ENCODE measurements at regions not wholly inside any gene's neighbourhood (a gene's known extent, or its start where the extent isn't known, plus 50 kb on each side); places are given as distances from the start of the nearest gene placed in this dataset.

- Histone ChIP-seq H3K27ac (no peak overlapping the region), H3K36me3 (replicated peaks) (no peaks in the 10 kb centered on the region), H3K27me3 (replicated peaks) (no peaks in the 10 kb centered on the region), H3K4me3 (ENCODE audit: low read depth, low read length) (no peak overlapping the region)
- in situ Hi-C loops (cut with HindIII; ENCODE audit: low pct_ligation_motif_present, low sequenced_read_pairs): no loop called here
- DNase-seq: no peak
- no peak for TF ChIP-seq CTCF (IDR thresholded peaks at IDR 0.05; ENCODE audit: low read depth, low read length, missing control alignments)
Measured at GRCh38 chrX:25219480-25219879, 203.7 kb upstream of the ARX start.

DNA sequence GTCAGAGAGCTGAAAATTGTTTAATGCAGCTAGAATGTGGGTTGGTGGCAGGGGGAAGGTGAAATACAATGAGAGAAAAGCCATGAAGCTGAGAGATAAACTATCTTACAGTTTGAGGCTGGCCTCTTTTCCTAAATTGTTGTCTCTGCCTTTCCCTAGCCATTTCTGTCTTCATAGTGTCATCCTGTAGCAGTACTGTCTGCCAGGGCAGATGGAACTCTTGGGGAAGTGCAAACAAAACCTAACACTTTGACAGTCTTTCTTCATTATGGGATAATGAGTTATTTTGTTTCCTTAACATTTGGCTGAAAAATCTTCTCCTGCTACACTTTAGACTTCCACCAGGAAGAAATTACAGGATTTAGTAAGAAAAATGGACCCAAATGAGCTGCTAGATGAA, 197.8 kb upstream of the ARX start:
- no peak overlapping the region for H3K27ac ChIP-seq
- no peak for TF ChIP-seq CTCF (IDR thresholded peaks at IDR 0.05; ENCODE audit: low read depth, low read length, missing control alignments)
- no peak overlapping the region for H3K4me3 ChIP-seq (ENCODE audit: low read depth, low read length)
- H3K27me3 ChIP-seq (replicated peaks): no peaks in the 10 kb centered on the region
- in situ Hi-C loops (cut with HindIII; ENCODE audit: low pct_ligation_motif_present, low sequenced_read_pairs): no loop called here
- no peak for DNase-seq
- H3K36me3 ChIP-seq (replicated peaks): no peaks in the 10 kb centered on the region

DNA sequence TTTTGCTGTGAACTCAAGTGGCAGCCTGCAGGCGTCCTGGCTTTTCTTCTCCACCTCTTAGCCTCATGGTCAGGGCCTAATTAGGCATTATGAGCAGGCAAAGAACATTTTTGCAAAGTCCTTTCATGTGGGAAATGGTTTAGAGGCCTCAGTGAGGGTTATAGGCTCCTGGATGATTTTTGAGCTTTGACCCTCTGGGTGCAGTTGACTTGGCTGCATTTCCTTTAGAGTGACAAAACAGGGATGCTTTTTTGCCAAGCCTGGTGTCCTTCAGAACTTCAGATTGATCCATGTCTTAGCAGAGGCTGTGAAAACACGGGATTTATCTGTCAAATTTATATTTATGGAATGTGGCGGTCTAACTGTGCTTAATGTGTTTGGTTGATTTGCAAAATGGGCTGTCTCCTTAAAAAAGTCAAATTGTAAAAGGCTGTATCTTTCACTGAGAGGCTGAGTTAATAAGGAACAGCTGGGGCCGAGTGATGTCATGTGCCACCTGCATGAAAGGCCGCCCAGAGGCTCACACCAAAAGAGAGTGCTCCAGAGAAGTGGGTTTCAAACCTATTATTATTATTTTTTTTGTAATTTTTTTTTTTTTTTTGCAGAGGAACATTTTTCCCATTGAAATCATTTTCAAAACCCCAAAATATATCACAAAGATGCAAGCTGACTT, 192.2 kb upstream of the ARX start:
- in situ Hi-C loops (cut with HindIII; ENCODE audit: low pct_ligation_motif_present, low sequenced_read_pairs): no loop called here
- H3K36me3 ChIP-seq (replicated peaks): no peaks in the 10 kb centered on the region
- H3K4me3 ChIP-seq (ENCODE audit: low read depth, low read length): no peak overlapping the region
- no peak overlapping the region for H3K27ac ChIP-seq
- TF ChIP-seq CTCF (IDR thresholded peaks at IDR 0.05; ENCODE audit: low read depth, low read length, missing control alignments): no peak
- no peak for DNase-seq
- no peaks in the 10 kb centered on the region for H3K27me3 ChIP-seq (replicated peaks)

GRCh38 chrX:25206778-25207177, 191.0 kb upstream of the ARX start:
- Histone ChIP-seq H3K27ac (no peak overlapping the region), H3K36me3 (replicated peaks) (no peaks in the 10 kb centered on the region), H3K27me3 (replicated peaks) (no peaks in the 10 kb centered on the region), H3K4me3 (ENCODE audit: low read depth, low read length) (no peak overlapping the region)
- in situ Hi-C loops (cut with HindIII; ENCODE audit: low pct_ligation_motif_present, low sequenced_read_pairs): no loop called here
- TF ChIP-seq CTCF (IDR thresholded peaks at IDR 0.05; ENCODE audit: low read depth, low read length, missing control alignments): no peak
- DNase-seq: no peak

- in situ Hi-C loops (cut with HindIII; ENCODE audit: low pct_ligation_motif_present, low sequenced_read_pairs): no loop called here
- H3K27me3 ChIP-seq (replicated peaks): no peaks in the 10 kb centered on the region
- DNase-seq: no peak
- no peak overlapping the region for H3K27ac ChIP-seq
- TF ChIP-seq CTCF (IDR thresholded peaks at IDR 0.05; ENCODE audit: low read depth, low read length, missing control alignments): no peak
- H3K4me3 ChIP-seq (ENCODE audit: low read depth, low read length): no peak overlapping the region
- no peaks in the 10 kb centered on the region for H3K36me3 ChIP-seq (replicated peaks)
Measured at GRCh38 chrX:25204182-25204581, 188.4 kb upstream of the ARX start.

DNA sequence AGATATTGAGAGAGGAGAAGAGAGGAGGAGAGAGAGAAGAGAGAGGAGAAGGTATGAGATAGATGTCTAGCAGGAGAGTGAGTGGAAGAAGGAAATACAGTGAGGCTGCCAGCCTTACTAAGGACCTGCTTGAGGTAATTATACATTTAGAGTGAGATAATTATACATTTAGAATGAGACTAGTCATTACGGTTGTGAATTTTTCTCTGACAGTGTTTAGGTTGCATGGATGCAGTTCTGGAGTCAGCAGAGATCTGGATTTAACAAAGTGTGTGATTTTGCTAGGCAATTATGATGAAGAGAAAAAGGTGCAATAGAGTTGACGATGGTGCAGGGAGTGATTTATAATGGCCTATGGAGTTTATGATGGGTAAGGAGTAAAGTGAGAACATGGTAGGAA, 187.1 kb upstream of the ARX start:
- in situ Hi-C loops (cut with HindIII; ENCODE audit: low pct_ligation_motif_present, low sequenced_read_pairs): no loop called here
- Histone ChIP-seq H3K36me3 (replicated peaks) (no peaks in the 10 kb centered on the region), H3K4me3 (ENCODE audit: low read depth, low read length) (no peak overlapping the region), H3K27ac (no peak overlapping the region), H3K27me3 (replicated peaks) (no peaks in the 10 kb centered on the region)
- TF ChIP-seq CTCF (IDR thresholded peaks at IDR 0.05; ENCODE audit: low read depth, low read length, missing control alignments): no peak
- DNase-seq: no peak

All from brain microvascular endothelial cell (primary cell).